PC-3 (cell line): ENCODE measurements at regions not wholly inside any gene's neighbourhood (a gene's known extent, or its start where the extent isn't known, plus 50 kb on each side); places are given as distances from the start of the nearest gene placed in this dataset.
A peak's percentile ranks its signal among the peaks of the same experiment; 100 is the strongest.

Experiments used
- ATAC-seq: fragments of 200-7000 bp; cut with Tn5 transposase; 2 replicates; pipeline ENCODE4 v1.9.1; 2020; ENCODE audit warnings: mild to moderate bottlenecking, moderate library complexity
- BruUV-seq: library from RNA; stranded (reverse); fragments of 400-500 nt; replicated peaks from 2 replicates; lab custom pipeline; 2021; lab: Mats Ljungman, UMichigan
- CTCF ChIA-PET: fragments of 300-600 bp; sonication (Branson Sonifier 250); formaldehyde crosslinking; loops from one replicate; lab custom pipeline; 2022; ENCODE audit warnings: antibody characterized with exemption; lab: Charles Lee
- POLR2A ChIA-PET: fragments of 300-600 bp; sonication (Branson Sonifier 250); formaldehyde crosslinking; loops from one replicate; lab custom pipeline; 2022; ENCODE audit warnings: antibody characterized with exemption; ENCODE audit not compliant: unreplicated experiment; lab: Charles Lee
- DNase-seq: peaks from one replicate; pipeline ENCODE4 v3.0.0-alpha.2; 2015
- H2AFZ ChIP-seq: fragments of 300-600 bp; sonication (generic); 2 replicates; pipeline ENCODE4 v1.6.0; 2016; ENCODE audit warnings: antibody characterized with exemption, low read length
- H3F3A ChIP-seq: fragments of 300-600 bp; sonication (generic); one replicate; pipeline ENCODE4 v1.6.0; 2017; ENCODE audit warnings: antibody characterized with exemption, low read length, control low read depth, mild to moderate bottlenecking; ENCODE audit not compliant: unreplicated experiment
- H3K27ac ChIP-seq: fragments of 300-600 bp; sonication (generic); 2 replicates; pipeline ENCODE4 v1.5.1; 2016; ENCODE audit warnings: mild to moderate bottlenecking, low read length
- H3K27me3 ChIP-seq: fragments of 300-600 bp; sonication (generic); 2 replicates; pipeline ENCODE4 v1.6.1; 2016; ENCODE audit warnings: low read length, mixed read lengths
- H3K36me3 ChIP-seq: fragments of 300-600 bp; sonication (generic); 2 replicates; pipeline ENCODE4 v1.6.1; 2016; ENCODE audit warnings: low read depth, mixed run types, low read length, mixed read lengths
- H3K4me1 ChIP-seq: fragments of 300-600 bp; sonication (generic); 2 replicates; pipeline ENCODE4 v1.5.1; 2016; ENCODE audit warnings: low read length; ENCODE audit not compliant: insufficient read depth
- H3K4me2 ChIP-seq: fragments of 300-600 bp; sonication (generic); 2 replicates; pipeline ENCODE4 v1.6.0; 2016; ENCODE audit warnings: low read length
- H3K4me3 ChIP-seq: fragments of 300-600 bp; sonication (generic); 2 replicates; pipeline ENCODE4 v1.5.1; 2016; ENCODE audit warnings: mild to moderate bottlenecking, low read length, mixed read lengths
- H3K79me2 ChIP-seq: fragments of 300-600 bp; sonication (generic); 2 replicates; pipeline ENCODE4 v1.6.1; 2017; ENCODE audit warnings: low read length, mixed read lengths
- H3K9ac ChIP-seq: fragments of 300-600 bp; sonication (generic); 2 replicates; pipeline ENCODE4 v1.6.0; 2016; ENCODE audit warnings: mild to moderate bottlenecking, low read length
- H3K9me2 ChIP-seq: fragments of 300-600 bp; sonication (generic); replicated peaks from 2 replicates; pipeline ENCODE4 v1.6.1; 2016; ENCODE audit warnings: mixed run types, low read length, mixed read lengths
- H3K9me3 ChIP-seq: fragments of 300-600 bp; sonication (generic); 2 replicates; pipeline ENCODE4 v1.6.1; 2016; ENCODE audit warnings: low read length, mixed read lengths
- H4K20me1 ChIP-seq: fragments of 300-600 bp; sonication (generic); 2 replicates; pipeline ENCODE4 v1.6.1; 2016; ENCODE audit warnings: low read length, mixed read lengths
- CTCF ChIP-seq: fragments of 300-600 bp; sonication (generic); conservative IDR thresholded peaks from 2 replicates; pipeline ENCODE4 v1.5.1; 2017; ENCODE audit warnings: antibody characterized with exemption, low read depth, mild to moderate bottlenecking, low read length
- EZH2 ChIP-seq: fragments of 300-600 bp; sonication (generic); IDR thresholded peaks from one replicate; pipeline ENCODE4 v1.6.1; 2017; ENCODE audit warnings: antibody characterized with exemption, mild to moderate bottlenecking, low read length; ENCODE audit not compliant: unreplicated experiment
- EZH2phosphoT487 ChIP-seq: fragments of 300-600 bp; sonication (generic); IDR thresholded peaks from 2 replicates; pipeline ENCODE4 v1.6.1; 2018; ENCODE audit warnings: mild to moderate bottlenecking, antibody characterized with exemption, low read length, borderline replicate concordance
- intact Hi-C: fragments of 100-400 bp; cut with micrococcal nuclease; formaldehyde crosslinking; loops from 2 replicates; pipeline ENCODE4 v1.9.0; 2023

- no TSS peak for BruUV-seq
- ATAC-seq (no peak), DNase-seq (no peak)
- intact Hi-C loops: loop anchor here (1.0 to 2.0 kb wide), 4 partner anchors 118 to 688 kb away; partner anchors contain the start of gene RASGRP1
- CTCF ChIA-PET: interaction anchor here (0.6 to 1.2 kb wide), 2 partner anchors 17 to 24 kb away, joined by 5 to 10 read pairs; no protein-coding TSS in a partner anchor
- no peak overlapping the region for H3K4me3 ChIP-seq
- no peak overlapping the region for H3K27ac ChIP-seq
- H3K4me1 ChIP-seq: no peaks in the 10 kb centered on the region
- no peaks in the 10 kb centered on the region for H4K20me1 ChIP-seq
- no peak overlapping the region for H3K4me2 ChIP-seq
- no peak overlapping the region for H2AFZ ChIP-seq
- no peaks in the 10 kb centered on the region for H3F3A ChIP-seq
- no peak overlapping the region for H3K9ac ChIP-seq
- no peaks in the 10 kb centered on the region for H3K36me3 ChIP-seq
- H3K79me2 ChIP-seq: no peaks in the 10 kb centered on the region
- H3K9me3 ChIP-seq: no peaks in the 10 kb centered on the region
- H3K27me3 ChIP-seq: no peaks in the 10 kb centered on the region
- POLR2A ChIA-PET: interaction anchor here (0.6 kb wide), 1 partner anchor 680 kb away, joined by 5 read pairs; no protein-coding TSS in a partner anchor
- H3K9me2 ChIP-seq: no peaks in the 10 kb centered on the region
- TF ChIP-seq EZH2phosphoT487 (no peak), CTCF (no peak), EZH2 (no peak)
These were observed 118.2 kb upstream of the RASGRP1 start for GRCh38 chr15:38682861-38683260.

GRCh38 chr15:38683382-38684242, 119.0 kb upstream of the RASGRP1 start:
- intact Hi-C loops: loop anchor here (1.0 to 2.0 kb wide), 4 partner anchors 119 to 688 kb away; partner anchors contain the start of gene RASGRP1
- Histone ChIP-seq H3K4me2 (no peak overlapping the region), H3K4me3 (no peak overlapping the region), H3F3A (no peaks in the 10 kb centered on the region), H3K9me3 (no peaks in the 10 kb centered on the region), H3K36me3 (no peaks in the 10 kb centered on the region), H3K4me1 (peaks cover under 1% of the 10 kb centered on the region), H3K27ac (no peak overlapping the region), H3K27me3 (no peaks in the 10 kb centered on the region), H3K79me2 (no peaks in the 10 kb centered on the region), H4K20me1 (no peaks in the 10 kb centered on the region), H3K9ac (no peak overlapping the region), H2AFZ (no peak overlapping the region), H3K9me2 (no peaks in the 10 kb centered on the region)
- CTCF ChIA-PET: interaction anchor here (1.2 kb wide), 1 partner anchor 16 kb away, joined by 5 read pairs; no protein-coding TSS in a partner anchor
- peak; percentile 93 for ATAC-seq
- POLR2A ChIA-PET: no interaction called here
- TF ChIP-seq CTCF: peak; percentile 86
- no peak for TF ChIP-seq EZH2
- TF ChIP-seq EZH2phosphoT487: no peak
- no TSS peak for BruUV-seq
- DNase-seq: peak; percentile 65
